ENCODE measurements at regions not wholly inside any gene's neighbourhood (a gene's known extent, or its start where the extent isn't known, plus 50 kb on each side); places are given as distances from the start of the nearest gene placed in this dataset.
A peak's percentile ranks its signal among the peaks of the same experiment; 100 is the strongest.
"Not testable (repeated sequence)": the region's sequence is repeated elsewhere in the genome, so short reads cannot be mapped to it uniquely, and the experiment has no call there.

DNA sequence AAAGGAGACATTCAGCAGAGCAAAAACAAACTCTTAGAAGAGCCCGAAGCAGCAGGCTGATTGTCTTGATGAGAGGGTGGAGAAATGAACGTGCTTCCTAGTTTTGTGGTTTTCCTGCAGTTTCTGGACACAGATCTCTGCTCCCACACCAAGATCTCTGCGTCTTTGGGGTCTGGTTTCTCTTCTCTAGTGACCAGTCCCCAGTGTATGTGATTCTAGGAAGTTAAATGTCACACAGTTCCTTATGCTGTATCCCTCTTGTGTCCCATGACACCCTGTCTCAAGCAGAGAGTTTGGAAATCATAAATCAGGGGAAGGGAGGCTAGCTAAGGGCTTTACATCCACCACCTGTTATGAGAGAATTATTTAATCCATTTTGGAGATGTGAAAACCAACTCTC lies 55.4 kb upstream of the KLF14 start:
- no peak for DNase-seq

DNA sequence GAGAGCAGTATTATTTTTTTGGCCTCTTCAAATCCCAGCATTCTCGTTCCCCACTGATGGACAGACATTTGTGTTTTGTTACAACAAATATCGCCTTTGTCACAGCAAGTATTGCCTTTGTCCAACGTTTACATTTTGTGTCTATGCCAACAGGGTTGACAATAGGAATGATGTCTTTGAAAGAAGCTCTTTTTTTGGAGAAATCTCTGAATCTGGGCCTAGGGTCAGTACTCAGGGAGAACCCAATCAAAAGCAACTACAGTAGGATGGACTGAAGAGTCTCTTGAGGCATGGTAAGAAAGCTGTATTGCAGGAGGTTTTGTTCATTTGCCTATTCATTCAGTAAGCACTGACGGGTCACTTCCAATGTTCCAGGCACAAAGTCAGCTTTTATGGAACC lies 57.7 kb upstream of the KLF14 start:
- no peak for DNase-seq

DNA sequence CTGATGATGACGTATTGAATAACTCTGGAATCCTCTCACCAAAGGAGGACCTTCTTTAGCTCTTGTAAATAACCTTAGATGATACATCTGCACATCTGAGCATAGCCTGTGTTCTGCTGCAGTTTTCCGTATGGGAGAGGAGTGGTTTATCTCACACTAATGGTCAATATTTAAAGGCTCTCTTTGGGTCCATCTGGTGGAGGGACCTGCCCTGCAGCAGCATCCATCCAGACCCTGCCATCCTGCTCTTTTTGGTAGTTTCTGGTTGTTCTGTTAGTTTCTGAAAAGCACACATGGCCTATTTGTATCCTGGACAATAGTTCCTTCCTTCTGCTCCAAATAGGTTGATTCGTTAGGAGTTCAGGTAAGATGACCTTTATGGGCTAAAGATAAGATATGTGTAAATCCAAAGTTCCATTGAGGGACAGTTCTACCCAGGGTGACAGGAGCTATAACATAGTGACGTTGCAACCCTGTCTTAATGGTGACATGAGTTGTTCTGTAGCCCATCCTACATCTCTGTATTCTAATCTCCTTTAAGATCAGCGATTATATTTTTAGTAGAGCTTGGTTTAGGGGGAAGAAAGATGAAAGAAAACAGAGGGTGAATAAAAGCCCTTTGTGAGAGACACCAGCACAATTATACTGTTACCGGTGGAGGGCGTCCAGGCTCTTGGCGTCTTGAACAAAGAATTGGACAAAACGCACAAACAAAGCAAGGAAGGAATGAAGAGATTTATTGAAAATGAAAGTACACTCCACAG lies 60.0 kb upstream of the KLF14 start:
- no peak for DNase-seq

DNA sequence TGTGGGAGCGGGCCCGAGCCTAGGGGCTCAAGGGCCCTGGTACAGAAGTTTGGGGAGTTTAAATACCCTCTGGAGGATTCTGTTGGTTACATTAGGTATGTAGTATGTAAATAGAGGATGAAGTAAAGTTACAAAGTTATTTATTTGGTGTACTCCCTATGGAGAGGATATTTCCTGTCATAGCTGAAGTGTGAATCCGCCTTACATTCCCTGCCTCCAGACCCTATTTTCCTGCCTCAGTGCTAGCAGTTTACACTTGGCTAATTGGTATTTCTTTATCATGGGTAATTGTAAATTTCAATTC lies 60.6 kb upstream of the KLF14 start:
- DNase-seq, result no peak

DNA sequence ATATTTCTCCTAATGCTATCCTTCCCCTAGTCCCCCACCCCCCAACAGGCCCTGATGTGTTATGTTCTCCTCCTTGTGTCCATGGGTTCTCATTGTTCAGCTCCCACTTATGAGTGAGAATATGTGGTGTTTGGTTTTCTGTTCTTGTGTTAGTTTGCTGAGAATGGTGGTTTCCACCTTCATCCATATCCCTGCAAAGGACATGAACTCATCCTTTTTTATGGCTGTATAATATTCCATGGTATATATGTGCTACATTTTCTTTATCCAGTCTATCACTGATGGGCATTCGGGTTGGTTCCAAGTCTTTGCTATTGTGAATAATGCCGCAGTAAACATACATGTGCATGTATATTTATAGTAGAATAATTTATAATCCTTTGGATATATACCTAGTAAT lies 62.4 kb upstream of the KLF14 start:
- DNase-seq, result not testable (repeated sequence)

DNA sequence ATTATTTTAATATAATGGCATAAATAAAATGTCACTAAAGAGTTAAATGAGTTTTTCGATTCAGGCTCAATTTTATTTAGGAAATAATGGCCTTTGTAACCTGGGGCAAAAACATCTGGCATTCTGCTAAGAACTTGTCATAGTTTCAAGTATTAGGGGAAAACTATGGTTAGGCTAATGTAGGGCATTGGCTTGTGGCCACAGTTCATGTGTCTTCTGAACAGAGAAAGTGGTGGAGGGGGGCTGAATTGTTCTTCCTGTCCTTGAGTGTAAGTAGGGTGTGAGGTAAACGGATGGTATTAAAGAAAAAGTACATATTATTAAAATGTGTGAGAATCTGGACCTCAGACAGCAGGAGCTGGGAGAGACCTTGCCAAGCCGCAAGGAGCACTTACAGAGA lies 69.1 kb upstream of the KLF14 start:
- no peak for DNase-seq

DNA sequence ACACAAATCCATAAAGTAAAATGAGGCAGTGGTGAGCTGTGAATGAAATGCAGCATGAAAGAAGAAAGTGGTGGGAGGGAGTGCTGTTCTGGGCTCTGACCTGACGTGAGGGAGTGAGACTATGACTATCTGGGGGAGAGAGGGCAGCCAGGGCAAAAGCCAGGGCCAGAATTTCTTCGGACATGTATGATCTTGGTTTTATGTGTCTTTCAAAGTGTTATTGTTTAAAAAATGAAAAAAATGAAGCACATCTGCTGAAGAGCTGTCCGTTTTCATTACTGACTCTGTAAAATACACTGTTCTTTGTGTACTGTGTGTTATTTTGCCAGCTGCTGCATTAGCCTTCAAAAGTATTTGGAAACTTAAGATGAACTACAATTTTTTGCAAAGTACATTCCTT lies 70.2 kb upstream of the KLF14 start:
- DNase-seq, result no peak

DNA sequence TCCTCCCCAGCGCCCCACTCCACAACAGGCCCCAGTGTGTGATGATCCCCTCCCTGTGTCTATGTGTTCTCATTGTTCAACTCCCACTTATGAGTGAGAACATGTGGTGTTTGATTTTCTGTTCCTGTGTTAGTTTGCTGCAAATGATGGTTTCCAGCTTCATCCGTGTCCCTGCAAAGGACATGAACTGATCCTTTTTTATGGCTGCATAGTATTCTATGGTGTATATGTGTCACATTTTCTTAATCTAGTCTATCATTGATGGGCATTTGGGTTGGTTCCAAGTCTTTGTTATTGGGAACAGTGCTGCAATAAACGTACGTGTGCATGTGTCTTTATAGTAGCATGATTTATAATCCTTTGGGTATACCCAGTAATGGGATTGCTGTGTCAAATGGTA lies 78.8 kb upstream of the KLF14 start:
- DNase-seq, result not testable (repeated sequence)

DNA sequence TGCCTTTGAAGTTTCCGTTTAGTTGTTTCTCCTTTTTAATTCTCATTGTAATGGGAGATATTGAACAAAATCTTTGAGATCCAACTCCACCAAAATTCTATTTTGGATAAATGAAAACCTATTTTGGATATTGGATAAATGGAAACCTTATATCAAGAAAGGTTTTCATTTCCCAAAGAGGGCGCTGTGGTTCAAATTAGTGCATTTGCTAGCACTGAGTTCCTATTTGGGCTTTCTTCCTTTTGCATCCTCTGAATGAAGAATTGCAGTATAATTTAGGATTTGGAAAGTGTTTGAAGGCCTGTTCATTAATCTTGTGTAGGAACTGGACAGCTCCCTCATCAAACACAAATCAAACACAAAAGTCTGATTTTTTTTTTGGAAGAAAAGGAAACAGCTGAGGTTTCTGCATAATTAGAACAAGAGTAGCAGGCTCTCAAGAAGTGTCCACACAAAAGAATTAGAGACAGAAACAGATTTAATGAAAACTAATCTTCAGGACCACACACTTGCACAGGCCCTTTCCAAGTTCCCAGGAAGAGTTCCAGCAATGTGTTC lies 80.8 kb upstream of the KLF14 start:
- peak; percentile 7 for DNase-seq

DNA sequence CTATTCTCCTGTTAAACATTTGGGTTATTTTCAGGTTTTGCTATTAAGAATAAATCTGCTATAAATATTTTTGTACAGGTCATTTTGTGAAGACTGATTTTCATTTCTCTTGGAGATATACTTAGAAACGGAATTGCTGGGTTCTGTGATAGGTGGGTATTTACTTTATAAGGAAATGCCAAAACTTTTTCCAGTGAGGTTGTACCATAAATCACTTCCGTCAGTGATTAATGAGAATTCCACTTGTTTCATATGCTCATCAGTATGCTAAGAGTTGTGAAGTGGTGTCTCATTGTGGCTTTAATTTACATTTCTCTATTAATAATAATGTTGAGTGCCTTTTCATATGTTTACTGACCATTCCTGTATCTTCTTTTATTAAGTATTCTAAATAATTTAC lies 84.0 kb upstream of the KLF14 start:
- DNase-seq, result no peak

DNA sequence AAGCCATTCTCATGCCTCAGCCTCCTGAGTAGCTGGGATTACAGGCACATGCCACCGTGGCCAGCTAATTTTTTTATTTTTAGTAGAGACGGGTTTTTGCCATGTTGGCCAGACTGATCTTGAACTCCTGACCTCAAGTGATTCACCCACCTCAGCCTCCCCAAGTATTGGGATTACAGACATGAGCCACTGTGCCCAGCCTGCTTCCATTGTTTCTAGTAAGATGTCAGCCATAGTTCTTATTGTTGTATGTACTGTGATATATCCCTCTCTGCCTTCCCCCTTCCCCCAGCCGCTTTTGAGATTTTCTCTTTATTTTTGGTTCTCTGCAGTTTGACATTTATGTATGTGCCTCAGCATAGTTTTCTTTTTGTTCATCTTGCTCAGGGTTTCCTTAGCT lies 87.9 kb upstream of the KLF14 start:
- DNase-seq, result no peak

DNA sequence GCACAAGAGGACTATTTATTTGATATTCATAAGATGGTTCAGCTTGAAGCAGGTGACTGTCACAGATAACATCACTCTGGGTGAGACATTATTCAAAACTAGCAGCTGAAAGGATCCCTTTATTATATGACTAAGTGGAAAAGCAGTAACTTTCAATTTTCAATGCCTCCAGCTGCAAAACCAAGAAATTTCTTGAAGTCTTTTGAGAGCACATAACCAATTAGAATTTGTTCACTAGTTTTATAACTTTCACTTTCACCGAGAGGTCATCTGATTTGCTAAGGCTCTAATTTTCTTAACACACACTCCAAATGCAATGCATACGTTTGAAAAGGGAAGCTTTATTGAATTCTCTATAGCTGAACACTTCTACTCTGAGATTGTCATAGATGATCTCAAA lies 88.6 kb upstream of the KLF14 start:
- DNase-seq, result no peak

DNA sequence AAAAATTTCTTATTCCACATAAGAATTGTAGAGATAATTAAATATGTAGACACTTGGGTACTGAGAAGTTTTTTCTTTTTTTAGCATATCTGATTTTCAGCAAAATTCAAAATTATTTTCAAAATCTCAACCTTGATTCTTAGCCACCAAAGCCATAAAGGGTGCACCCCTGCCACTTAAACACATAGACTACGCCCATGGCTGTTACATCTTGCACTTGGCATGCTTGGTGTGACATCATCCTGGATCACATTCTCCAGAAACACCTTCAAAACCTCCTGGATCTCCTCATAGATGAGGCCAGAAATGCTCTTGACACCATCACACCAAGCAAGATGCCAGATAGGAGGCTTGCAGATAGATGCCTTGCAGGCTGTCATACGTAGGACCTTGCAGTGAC lies 89.1 kb upstream of the KLF14 start:
- DNase-seq, result no peak

DNA sequence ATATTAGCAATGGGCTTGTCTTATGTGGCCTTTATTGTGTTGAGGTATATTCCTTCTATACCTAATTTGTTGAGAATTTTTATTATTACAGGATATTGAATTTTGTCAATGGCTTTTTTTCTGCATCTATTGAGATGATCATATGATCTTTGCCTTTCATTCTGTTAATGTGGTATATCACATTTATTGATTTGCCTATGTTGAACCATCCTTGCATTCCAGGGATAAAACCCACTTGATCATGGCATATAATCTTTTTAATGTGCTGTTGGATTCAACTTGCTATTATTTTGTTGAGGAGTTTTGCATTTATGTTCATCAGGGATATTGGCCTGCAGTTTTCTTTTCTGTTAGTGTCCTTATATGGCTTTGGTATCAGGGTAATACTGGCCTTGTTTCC lies 91.8 kb upstream of the KLF14 start:
- no peak for DNase-seq

DNA sequence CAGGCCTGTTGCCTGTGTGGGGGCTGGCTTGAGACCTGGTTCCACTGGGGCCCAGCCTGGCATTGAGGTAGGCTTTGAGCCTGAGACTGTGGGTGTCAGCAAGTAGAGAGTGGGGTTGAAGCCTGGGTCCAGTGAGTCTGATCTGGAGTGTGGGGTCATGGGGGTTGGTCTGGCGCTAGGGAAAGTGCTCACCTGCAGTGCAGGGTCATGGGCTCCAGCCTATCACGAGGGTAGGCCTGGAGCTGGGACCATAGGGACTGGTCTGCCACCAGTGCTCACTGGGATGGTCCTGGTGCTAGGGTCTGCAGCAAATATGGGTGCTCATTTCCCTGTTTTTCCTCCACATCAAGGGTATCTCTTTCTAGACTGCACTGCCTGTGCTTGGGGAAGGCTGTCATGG lies 95.4 kb upstream of the KLF14 start:
- no peak for DNase-seq

DNA sequence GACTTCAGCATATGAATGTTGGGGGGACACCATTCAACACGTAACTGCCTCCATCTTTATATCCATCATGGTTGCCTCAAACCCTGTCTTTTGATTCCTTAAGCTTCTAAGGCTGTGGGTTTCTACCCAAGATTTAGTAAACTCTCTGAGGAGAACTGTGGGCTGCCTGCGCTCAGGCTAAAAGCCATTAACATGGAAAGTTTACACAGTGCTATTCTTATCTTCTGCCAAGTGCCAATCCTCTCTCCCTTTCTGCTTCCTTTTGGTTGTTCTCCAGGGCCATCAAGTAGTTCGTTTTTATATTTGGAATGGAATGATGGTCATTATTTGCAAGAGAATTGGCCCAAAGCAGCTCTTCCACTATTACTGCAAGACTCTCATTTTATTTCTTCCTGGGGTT lies 97.3 kb upstream of the KLF14 start:
- DNase-seq, result no peak

DNA sequence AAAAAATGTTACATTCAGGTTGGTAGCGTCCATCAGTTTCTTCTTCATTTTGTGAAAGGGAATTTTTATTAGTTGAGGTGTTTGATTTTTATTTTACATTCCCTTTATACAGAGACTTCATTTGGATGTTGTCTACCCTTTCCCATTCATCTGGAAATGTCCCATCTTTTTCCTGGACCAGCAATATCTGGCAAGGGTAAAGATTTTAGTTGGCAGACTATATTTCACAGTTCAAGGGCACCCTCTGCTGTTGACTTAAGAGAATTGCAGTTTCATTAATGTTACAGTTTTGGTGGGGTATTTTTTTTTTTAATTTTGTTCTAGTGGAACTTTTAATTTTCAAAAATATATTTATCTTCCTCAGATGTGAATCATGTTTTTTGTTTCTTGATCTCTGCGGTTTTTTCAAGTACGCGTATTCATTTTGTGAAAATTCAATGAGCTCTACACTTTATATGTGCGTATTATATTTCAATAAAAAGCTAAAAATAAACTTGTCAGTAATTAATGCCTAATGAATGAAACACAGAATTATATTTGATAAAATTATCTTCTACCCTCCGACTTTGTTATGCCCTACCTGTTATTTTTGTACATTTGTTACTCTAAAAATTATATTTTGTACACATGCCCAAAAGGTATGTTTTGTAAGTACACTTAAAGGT lies 97.9 kb upstream of the KLF14 start:
- peak; percentile 49 for DNase-seq

DNA sequence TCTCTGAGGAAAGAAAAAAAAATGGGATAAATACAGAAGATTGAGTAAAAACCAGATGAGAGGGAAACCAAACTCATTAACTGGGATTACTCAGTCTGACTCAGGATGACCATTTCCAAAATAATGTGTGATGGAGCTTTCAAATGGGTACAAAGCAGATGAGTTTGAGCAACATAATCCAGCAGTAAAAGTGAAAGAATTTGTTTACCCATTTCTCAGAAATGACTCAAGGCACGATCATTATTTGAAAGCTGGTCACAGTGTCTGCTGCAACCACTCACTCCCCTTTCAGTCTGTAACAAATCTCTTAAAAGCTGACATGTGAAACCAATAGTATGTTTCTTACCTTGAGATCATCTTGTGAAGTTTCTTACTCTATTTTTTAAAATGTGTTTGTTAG lies 104.7 kb upstream of the KLF14 start:
- DNase-seq, result peak; percentile 79

DNA sequence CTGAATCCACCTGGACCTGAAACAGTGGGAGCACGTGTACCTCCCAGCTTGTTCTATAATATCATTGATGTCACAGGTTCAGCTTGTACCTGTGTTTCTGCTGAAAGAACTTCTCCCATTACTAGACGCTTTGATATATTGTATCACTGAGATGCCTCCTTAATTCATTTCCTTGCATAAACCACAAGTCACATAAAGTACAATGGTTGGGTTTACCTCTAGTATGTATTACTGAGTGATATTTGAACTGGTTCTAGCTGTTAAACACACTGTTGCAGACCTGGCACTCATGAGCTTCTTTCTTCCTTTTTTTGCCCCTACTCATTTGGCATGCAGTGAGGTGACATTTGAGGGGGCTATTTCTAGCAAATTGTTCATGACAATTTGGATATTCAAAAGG lies 106.6 kb upstream of the KLF14 start:
- DNase-seq, result no peak

DNA sequence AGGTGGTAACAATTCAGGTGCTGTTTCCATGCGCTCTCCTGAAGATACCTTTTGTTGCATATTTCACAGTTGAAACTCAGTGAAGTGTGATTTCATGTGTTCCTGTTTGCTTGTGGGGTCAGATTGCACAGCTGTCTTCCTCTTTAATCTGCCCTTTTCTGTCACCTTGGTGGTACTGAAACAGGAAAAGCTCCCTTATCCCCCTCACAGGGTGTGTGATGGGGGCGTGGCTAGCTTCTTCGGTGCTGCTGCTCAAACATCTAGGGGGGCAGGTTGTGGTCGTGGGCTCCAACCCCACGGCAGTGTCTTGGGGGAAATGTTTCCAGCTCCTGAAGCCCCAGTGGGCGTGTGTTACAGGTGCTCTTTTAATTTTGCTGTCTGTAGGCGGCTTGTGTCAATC lies 107.4 kb upstream of the KLF14 start:
- DNase-seq, result no peak

DNA sequence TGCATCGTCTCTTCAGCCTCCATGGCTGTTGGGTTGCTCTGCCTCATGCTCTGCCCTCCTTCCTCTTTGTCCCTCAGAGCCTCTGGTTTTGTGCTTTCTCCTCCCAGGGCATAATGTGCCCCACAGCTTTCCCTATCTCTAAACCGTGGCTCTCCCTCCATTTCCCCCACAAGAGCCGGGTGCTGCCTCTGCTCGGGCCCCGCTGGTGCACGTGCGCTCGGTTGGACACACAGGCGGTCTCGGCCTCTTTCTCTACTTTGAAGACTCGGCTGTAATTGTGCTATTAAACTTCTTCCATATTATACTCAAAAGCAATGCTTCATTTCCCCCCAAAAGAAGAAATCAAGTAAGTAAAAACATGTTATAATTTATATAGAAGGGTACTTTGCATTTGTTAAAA lies 109.7 kb upstream of the KLF14 start:
- no peak for DNase-seq

DNA sequence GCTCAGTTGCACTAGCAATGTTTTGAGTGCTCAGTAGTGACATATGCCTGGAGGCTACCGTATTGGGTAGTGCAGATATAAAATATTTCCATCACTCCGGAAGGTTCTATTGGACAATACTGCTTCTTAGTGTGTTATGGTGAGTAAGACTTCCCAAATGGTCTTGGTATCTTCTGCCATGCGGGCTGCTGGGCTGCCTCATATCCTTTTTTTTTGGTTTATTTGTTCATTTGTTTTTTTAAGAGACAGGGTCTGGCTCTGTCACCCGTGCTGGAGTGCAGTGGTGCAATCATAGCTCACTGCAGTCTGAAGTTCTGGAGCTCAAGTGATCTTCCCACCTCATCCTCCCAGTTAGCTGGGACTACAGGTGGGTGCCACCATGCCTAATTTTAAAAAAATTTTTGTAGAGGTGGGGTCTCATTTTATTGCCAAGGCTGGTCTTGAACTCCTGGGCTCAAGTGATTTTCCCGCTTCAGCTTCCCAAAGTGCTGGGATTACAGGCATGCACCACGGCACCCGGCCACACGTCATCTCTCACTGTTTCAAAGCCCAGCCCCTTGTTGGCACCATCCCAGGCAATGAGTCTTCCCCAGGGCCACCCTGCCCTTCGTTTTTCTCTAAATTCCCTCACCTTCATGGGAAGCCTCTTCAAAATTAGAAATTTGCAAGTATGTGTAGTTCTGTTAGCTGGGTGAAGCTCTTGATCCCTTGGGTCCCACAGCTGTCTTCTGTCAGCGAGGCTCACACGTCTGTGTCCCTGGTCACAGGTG lies 111.0 kb upstream of the KLF14 start:
- DNase-seq, result no peak

DNA sequence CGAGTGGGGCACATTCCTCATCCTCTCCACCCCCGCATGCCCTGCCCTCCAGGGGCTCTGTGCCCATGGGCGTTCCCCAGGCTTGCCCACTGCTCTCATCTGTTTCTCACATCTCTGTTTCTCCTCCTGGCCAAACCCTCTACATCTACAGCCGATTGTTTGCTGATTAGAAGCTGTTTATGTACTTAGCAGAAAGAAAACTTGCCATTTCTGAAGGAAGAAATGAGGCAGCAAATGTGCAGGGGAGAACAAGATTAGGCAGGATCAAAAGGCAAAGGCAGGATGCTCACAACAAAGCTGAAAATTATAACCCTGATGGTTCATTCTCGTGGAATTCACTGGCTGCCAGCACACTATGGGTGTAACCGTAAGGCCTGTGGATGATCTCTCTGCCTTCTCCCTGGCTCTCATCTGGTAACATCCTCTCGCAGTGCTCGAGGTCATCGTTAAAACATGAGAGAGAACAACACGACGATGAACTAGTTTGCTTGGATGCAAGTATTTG lies 111.6 kb upstream of the KLF14 start:
- DNase-seq, result no peak

DNA sequence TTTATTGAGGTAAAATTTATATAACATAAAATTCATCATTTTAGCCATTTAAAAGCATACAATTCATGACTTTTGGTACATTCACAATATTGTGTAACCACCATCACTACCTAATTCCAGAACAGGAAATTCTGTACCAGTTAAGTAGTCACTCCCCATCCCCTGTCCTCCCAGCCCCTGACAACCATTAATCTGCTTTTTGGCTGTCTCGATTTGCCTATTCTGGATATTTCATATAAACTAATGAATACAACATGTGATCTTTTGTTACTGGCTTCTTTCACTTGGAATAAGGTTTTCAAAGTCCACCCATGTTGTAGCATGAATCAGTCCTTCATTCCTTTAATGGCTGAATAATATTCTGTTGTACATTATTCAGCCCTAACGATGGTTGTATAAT lies 115.6 kb upstream of the KLF14 start:
- no peak for DNase-seq

All from kidney glomerular epithelial cell (primary cell).